Karpas-422 (cell line): ENCODE measurements at regions not wholly inside any gene's neighbourhood (a gene's known extent, or its start where the extent isn't known, plus 50 kb on each side); places are given as distances from the start of the nearest gene placed in this dataset.

Experiments used
- DNase-seq: peaks from one replicate; pipeline ENCODE4 v3.0.0-alpha.2; 2015
- H2AFZ ChIP-seq: fragments of 200-600 bp; sonication (generic); 2 replicates; pipeline ENCODE4 v1.6.1; 2014; ENCODE audit warnings: antibody characterized with exemption, low read length, mixed read lengths
- H3K27ac ChIP-seq: fragments of 200-600 bp; sonication (generic); 2 replicates; pipeline ENCODE4 v1.5.1; 2014; ENCODE audit warnings: mild to moderate bottlenecking, low read length, moderate library complexity
- H3K27me3 ChIP-seq: fragments of 200-600 bp; sonication (generic); 2 replicates; pipeline ENCODE4 v1.6.1; 2014; ENCODE audit warnings: low read length, mixed read lengths
- H3K36me3 ChIP-seq: fragments of 200-600 bp; sonication (generic); 2 replicates; pipeline ENCODE4 v1.6.1; 2014; ENCODE audit warnings: low read length, mixed read lengths; ENCODE audit not compliant: insufficient read depth
- H3K4me1 ChIP-seq: fragments of 200-600 bp; sonication (generic); 2 replicates; pipeline ENCODE4 v1.6.1; 2014; ENCODE audit warnings: mild to moderate bottlenecking, low read length, mixed read lengths
- H3K4me2 ChIP-seq: fragments of 200-600 bp; sonication (generic); 2 replicates; pipeline ENCODE4 v1.6.1; 2014; ENCODE audit warnings: low read length, low read depth, mild to moderate bottlenecking; ENCODE audit not compliant: poor library complexity, severe bottlenecking
- H3K4me3 ChIP-seq: fragments of 200-600 bp; sonication (generic); 2 replicates; pipeline ENCODE4 v1.5.1; 2014; ENCODE audit warnings: mild to moderate bottlenecking, antibody characterized with exemption, low read length, mixed read lengths
- H3K79me2 ChIP-seq: fragments of 200-600 bp; sonication (generic); 2 replicates; pipeline ENCODE4 v1.6.1; 2014; ENCODE audit warnings: mild to moderate bottlenecking, low read length, mixed read lengths
- H3K9ac ChIP-seq: fragments of 200-600 bp; sonication (generic); 2 replicates; pipeline ENCODE4 v1.6.0; 2014; ENCODE audit warnings: low read length
- H3K9me2 ChIP-seq: fragments of 200-600 bp; sonication (generic), shearing (Covaris generic); replicated peaks from 2 replicates; pipeline ENCODE4 v1.6.0; 2014; ENCODE audit warnings: mild to moderate bottlenecking, low read length, moderate library complexity; ENCODE audit not compliant: insufficient read depth
- H3K9me3 ChIP-seq: fragments of 300-700, 200-600 bp; sonication (generic); 2 replicates; pipeline ENCODE4 v1.6.1; 2014; ENCODE audit warnings: low read length, mixed read lengths
- H4K20me1 ChIP-seq: fragments of 200-600 bp; sonication (generic); 2 replicates; pipeline ENCODE4 v1.6.1; 2014; ENCODE audit warnings: mild to moderate bottlenecking, antibody characterized with exemption, low read length, low read depth; ENCODE audit not compliant: insufficient read depth

DNA sequence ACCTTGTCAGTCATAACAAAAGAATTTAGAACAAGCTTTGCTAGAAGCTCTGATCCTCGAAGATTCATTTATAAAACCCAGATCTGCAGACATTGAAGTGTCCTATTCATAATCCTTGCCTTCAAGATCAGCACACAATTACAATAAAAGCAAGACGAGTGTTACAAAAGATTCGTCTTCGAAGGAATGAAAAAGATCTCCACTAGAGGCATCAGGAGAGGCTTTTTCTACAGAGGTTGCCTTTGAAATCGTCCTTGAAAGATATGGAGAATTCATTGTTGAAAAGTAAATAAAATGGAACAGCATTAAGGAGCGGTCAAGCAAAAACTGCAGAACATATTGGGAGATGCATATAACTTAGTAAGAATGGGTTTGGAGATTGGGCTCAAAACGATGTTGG is 146.4 kb downstream of the BMP4 start:
- Histone ChIP-seq H3K9me2 (no peaks in the 10 kb centered on the region), H3K4me2 (no peak overlapping the region), H2AFZ (no peak overlapping the region), H3K79me2 (no peaks in the 10 kb centered on the region), H3K27me3 (no peaks in the 10 kb centered on the region), H3K27ac (no peak overlapping the region), H3K4me1 (no peaks in the 10 kb centered on the region), H3K9me3 (no peaks in the 10 kb centered on the region), H3K4me3 (no peak overlapping the region), H3K36me3 (no peaks in the 10 kb centered on the region), H3K9ac (no peak overlapping the region), H4K20me1 (no peaks in the 10 kb centered on the region)
- no peak for DNase-seq

GRCh38 chr14:53808042-53808441 is 148.6 kb downstream of the BMP4 start:
- H3K9ac ChIP-seq: no peak overlapping the region
- no peaks in the 10 kb centered on the region for H3K4me1 ChIP-seq
- no peaks in the 10 kb centered on the region for H3K9me2 ChIP-seq
- DNase-seq: no peak
- no peaks in the 10 kb centered on the region for H3K27me3 ChIP-seq
- no peaks in the 10 kb centered on the region for H4K20me1 ChIP-seq
- no peaks in the 10 kb centered on the region for H3K9me3 ChIP-seq
- no peak overlapping the region for H3K4me2 ChIP-seq
- no peak overlapping the region for H3K4me3 ChIP-seq
- H3K79me2 ChIP-seq: no peaks in the 10 kb centered on the region
- H2AFZ ChIP-seq: no peak overlapping the region
- H3K36me3 ChIP-seq: no peaks in the 10 kb centered on the region
- H3K27ac ChIP-seq: no peak overlapping the region

GRCh38 chr14:53807542-53807941 is 149.1 kb downstream of the BMP4 start:
- Histone ChIP-seq H3K36me3 (no peaks in the 10 kb centered on the region), H3K4me2 (no peak overlapping the region), H3K4me1 (no peaks in the 10 kb centered on the region), H3K27ac (no peak overlapping the region), H4K20me1 (no peaks in the 10 kb centered on the region), H3K27me3 (no peaks in the 10 kb centered on the region), H3K4me3 (no peak overlapping the region), H3K9ac (no peak overlapping the region), H3K9me3 (no peaks in the 10 kb centered on the region), H2AFZ (no peak overlapping the region), H3K9me2 (no peaks in the 10 kb centered on the region), H3K79me2 (no peaks in the 10 kb centered on the region)
- no peak for DNase-seq

DNA sequence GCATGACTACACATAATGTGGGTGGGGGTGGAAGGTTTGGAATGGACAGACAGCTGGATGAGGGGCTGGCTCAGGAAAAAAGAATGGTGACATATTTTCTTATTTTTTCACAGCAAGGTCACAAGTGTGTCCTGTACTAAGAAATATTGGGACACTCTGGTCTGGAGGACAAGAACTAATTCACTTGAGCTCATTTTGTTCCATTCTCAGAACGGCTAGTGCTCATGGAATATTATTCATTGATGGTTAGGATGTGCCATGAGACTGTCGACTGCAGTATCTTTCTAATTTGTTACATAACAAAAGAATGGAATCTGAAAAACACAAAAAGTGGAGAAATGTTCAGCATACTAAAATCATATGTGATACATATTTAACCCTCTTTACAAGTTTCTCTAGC is 149.5 kb downstream of the BMP4 start:
- Histone ChIP-seq H3K9me2 (no peaks in the 10 kb centered on the region), H3K9me3 (no peaks in the 10 kb centered on the region), H3K36me3 (no peaks in the 10 kb centered on the region), H2AFZ (no peak overlapping the region), H3K27ac (no peak overlapping the region), H3K4me2 (no peak overlapping the region), H3K79me2 (no peaks in the 10 kb centered on the region), H3K9ac (no peak overlapping the region), H4K20me1 (no peaks in the 10 kb centered on the region), H3K4me1 (no peaks in the 10 kb centered on the region), H3K4me3 (no peak overlapping the region), H3K27me3 (no peaks in the 10 kb centered on the region)
- no peak for DNase-seq

- H3K27ac ChIP-seq: no peak overlapping the region
- no peaks in the 10 kb centered on the region for H4K20me1 ChIP-seq
- no peaks in the 10 kb centered on the region for H3K9me3 ChIP-seq
- H3K36me3 ChIP-seq: no peaks in the 10 kb centered on the region
- no peaks in the 10 kb centered on the region for H3K9me2 ChIP-seq
- no peak overlapping the region for H2AFZ ChIP-seq
- no peaks in the 10 kb centered on the region for H3K4me1 ChIP-seq
- H3K27me3 ChIP-seq: no peaks in the 10 kb centered on the region
- no peak for DNase-seq
- H3K4me3 ChIP-seq: no peak overlapping the region
- no peak overlapping the region for H3K9ac ChIP-seq
- no peak overlapping the region for H3K4me2 ChIP-seq
- no peaks in the 10 kb centered on the region for H3K79me2 ChIP-seq
Observed at GRCh38 chr14:53796734-53797133, 159.9 kb downstream of the BMP4 start.

DNA sequence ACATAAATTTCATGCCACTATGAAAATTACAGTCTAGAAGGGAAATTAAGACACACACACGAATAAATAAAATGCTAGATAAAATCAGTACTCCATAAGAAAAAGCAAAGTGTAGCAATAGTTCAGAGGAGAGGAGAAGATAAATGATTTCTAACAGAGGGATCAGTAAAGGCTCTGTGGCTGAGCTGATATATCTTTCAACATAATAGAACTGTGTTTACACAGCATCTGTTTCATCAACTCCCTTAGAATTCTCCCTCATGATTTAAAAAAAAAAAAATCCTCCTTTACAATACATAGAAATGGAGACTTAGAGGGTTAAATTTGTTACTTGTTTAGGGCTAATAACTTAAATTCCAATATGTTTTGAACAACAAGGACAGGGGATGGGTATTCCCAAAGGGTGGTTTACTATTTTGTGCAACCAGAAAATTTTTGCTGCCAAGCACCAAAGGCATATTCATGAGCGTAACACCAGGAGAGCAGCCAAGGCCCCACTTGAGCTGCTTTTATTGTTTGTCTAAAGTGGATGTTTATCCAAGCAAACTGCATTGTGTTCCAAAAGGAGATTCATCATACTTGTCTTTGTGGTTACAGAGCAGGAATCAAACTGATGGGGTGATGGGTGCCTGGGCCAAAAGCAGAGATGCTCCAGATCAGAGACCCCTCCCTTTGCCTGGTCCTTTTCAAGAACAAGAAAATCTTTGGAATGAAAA is 162.7 kb downstream of the BMP4 start:
- Histone ChIP-seq H3K9ac (no peak overlapping the region), H3K4me3 (no peak overlapping the region), H3K9me2 (no peaks in the 10 kb centered on the region), H4K20me1 (no peaks in the 10 kb centered on the region), H3K27ac (no peak overlapping the region), H3K4me1 (no peaks in the 10 kb centered on the region), H3K4me2 (no peak overlapping the region), H3K27me3 (no peaks in the 10 kb centered on the region), H3K36me3 (no peaks in the 10 kb centered on the region), H2AFZ (no peak overlapping the region), H3K79me2 (no peaks in the 10 kb centered on the region), H3K9me3 (no peaks in the 10 kb centered on the region)
- DNase-seq: no peak

DNA sequence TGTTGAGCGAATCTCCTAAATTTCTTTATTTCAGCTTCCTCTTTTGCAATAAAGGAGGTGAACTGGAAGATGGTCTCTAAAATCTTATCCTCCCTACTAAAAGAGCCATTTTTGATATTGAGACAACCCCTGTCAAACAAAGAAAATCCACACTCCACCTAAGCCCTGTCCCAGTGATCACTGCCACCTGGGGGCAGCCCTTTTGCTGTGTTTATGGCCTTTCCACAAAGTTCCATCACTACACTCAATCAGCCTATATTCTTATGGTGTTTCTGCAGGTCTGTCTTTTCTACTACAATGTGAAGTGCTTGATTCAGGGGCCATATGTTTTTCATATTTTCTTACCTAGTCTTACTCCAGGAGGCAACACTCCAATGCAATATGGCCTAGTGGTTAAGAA is 163.7 kb downstream of the BMP4 start:
- Histone ChIP-seq H3K9me2 (no peaks in the 10 kb centered on the region), H3K4me2 (no peak overlapping the region), H3K27me3 (no peaks in the 10 kb centered on the region), H3K4me3 (no peak overlapping the region), H3K79me2 (no peaks in the 10 kb centered on the region), H4K20me1 (no peaks in the 10 kb centered on the region), H3K9ac (no peak overlapping the region), H3K9me3 (no peaks in the 10 kb centered on the region), H3K27ac (no peak overlapping the region), H3K36me3 (no peaks in the 10 kb centered on the region), H3K4me1 (no peaks in the 10 kb centered on the region), H2AFZ (no peak overlapping the region)
- no peak for DNase-seq

DNA sequence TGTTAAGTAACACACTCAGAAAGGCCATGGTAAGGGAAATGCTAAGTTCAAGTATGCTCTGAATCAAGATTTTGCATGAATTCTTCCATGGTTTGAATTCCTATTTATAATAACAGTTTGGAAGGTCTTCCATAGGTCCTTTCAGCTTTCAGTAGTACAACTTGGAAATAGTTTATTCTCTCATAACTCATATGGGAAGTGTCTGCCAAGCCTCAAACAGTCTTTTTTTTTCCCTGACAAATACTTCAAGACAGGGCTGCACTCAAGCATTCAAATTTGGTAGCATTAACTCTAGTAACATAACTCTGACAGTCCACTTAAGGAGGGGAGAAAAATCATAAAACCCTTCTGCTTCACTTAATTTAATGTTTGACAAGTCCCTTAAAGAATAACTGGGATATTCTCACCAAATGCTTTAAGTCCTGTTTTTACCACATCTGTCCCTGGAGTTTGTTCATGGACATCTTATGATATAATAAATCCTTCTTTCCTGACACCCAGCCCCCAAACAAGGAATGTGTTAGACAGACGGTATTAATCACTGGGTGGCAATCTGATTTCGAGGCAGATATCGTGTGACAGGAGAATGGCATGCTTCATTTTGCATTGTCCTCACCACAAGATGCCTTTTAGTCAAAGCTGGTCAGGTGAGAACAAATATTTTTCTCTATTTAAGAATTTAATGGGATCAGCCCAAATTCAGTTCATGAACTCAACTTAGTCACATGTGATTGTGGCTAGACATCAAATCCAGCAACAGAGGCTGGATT is 165.7 kb downstream of the BMP4 start:
- H3K9me2 ChIP-seq: no peaks in the 10 kb centered on the region
- no peak overlapping the region for H2AFZ ChIP-seq
- H3K4me1 ChIP-seq: no peaks in the 10 kb centered on the region
- H3K79me2 ChIP-seq: no peaks in the 10 kb centered on the region
- no peak overlapping the region for H3K4me3 ChIP-seq
- no peaks in the 10 kb centered on the region for H4K20me1 ChIP-seq
- H3K9me3 ChIP-seq: no peaks in the 10 kb centered on the region
- no peaks in the 10 kb centered on the region for H3K27me3 ChIP-seq
- H3K4me2 ChIP-seq: no peak overlapping the region
- DNase-seq: no peak
- no peak overlapping the region for H3K9ac ChIP-seq
- no peak overlapping the region for H3K27ac ChIP-seq
- H3K36me3 ChIP-seq: no peaks in the 10 kb centered on the region
